HG03460 (cell line): ENCODE measurements at regions not wholly inside any gene's neighbourhood (a gene's known extent, or its start where the extent isn't known, plus 50 kb on each side); places are given as distances from the start of the nearest gene placed in this dataset.

Experiments used
- ATAC-seq: cut with Tn5 transposase; IDR thresholded peaks from one replicate; pipeline ENCODE4 v1.9.1; 2021; ENCODE audit not compliant: unreplicated experiment

DNA sequence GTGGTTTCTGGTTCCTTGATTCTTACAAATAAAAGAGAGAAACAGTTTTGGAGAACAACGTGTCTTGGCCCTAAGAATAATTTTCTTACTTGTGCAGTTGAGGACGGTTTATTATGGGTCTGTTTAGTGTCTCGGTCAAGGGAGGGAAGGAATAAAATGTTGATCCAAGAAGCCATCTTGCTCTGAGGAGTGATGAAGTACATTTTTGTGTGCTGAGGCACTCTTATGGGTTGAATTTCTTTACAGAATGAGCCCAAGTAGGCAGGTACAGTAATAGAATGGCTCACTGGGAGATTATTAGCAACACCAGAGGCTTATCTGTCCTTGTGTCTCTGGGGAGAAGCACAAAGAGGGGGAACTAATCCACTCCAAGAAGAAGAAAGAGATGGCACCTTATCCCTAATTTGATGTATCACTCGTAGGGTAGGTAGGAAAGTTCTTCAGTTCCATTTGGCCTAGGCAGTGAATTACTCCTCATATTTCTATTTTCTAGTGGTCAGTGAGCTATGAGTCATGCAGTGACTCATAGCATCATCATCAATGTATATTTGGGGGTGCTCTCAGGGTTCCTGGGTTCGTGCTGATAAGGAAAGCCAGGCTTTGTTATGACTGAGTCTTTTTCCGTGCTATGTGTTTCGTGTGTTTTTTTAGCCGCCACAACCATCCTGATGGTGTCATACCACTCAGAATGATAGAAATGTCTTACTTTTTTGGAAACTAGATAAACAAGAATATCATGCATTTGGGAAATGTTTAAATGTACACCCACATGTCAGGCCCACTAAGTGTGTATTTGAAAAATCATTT lies 250.1 kb upstream of the CTAGE1 start:
- no peak for ATAC-seq

GRCh38 chr18:22668496-22668895 lies 250.8 kb upstream of the CTAGE1 start:
- no peak for ATAC-seq

GRCh38 chr18:22670914-22671313 lies 253.2 kb upstream of the CTAGE1 start:
- ATAC-seq, result no peak

DNA sequence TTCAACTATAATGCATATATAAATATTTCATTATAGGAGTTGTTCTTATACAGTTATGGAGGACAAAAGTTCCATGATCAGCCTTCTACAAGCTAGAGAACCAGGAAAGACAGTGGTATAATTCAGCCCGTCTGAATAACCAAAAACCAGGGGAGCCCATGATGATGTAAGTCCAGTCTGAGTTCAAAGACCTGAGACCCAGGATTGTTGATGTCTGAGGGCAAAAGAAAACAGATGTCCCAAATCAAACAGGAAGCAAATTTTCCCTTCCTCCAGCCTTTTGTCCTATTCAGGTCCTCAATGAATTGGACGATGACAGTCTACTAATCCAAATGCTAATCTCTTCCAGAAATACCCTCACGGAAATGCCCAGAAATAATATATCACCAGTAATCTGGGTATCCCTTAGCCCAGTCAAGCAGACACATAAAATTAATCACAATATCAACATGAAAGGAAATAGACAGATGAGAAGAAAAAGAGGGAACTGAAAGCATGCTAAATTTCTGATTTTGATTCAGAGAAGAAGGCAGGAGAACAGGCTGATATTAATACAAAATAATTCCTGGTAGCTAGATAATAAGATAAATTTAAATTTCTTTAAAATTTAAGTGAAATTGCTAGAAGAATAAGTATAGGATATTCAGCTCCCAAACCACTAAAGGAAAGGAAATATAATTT lies 255.6 kb upstream of the CTAGE1 start:
- ATAC-seq, result no peak

DNA sequence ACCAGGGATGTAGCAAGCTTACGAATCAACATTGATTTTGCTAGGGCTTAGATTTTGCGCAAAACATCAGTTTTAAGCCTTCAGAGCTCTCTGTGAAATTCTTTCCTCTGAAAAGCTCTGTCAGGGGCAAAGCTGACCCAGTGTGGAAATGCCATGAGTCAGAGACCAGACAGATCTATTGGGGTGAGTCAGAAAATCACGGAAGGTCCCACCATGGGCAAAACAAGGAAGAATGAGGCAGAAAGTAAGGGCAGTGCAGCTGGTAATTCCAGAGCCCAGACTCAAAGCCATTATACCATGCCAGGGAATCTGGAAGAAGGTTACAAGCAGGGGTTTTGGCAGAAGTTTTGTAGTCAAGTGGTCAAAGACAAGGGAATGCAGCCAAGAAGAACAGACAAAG lies 256.6 kb upstream of the CTAGE1 start:
- ATAC-seq, result no peak

DNA sequence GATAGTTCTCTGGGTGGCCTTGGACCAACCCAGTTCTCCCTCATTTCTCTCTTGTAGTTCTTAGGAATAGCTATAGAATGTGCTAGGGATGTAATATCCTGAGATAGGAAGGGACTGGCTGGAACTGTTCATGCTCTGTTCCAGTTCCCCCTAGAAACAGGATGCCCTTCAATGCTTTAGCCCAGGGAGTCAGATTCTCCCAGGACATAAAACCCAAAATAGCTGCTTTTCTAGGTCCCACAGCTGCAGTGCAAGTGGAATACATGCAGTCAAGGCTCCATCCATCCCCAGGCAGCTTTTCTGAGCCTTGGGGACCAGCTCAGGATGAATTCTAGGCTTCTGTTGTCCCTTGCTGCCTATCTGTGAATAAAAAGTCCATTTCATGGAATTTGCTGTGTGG lies 257.3 kb upstream of the CTAGE1 start:
- no peak for ATAC-seq

DNA sequence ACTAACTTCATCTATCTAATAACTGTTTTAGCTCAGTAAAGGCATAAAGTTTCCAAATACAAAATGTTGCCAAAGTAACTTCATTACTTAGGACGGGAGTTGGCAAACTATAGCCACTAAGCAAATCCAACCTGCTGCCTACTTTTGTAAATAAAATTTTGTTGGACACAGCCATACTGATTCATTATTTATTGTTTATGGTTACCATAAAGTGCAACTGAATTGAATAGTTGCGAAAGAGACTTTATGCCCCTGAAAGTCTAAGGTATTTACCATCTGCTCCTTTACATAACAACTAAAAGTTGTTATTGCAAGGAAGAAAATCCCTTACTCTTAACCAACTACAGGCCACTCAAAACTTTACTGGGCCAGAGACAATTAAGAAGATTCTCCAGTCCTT lies 256.7 kb upstream of the RBBP8 start:
- ATAC-seq, result no peak

DNA sequence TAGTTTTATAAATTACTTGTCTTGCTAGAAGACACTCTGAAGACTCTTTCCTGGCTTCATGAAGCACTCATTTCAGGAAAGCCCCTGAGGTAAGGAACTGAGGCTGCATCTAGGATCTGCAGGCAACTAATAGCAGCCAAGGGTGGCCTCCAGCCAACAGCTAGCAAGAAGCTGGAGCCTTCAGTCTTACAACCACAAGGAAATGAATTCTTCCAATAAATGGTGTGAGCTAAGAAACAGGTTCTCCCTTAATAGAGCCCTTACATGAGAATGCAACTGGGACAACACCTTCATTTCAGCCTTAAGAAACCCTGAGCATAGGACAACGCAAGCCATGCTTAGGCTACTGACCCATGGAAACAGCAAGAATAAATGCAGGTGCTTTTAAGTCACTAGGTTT lies 254.6 kb upstream of the RBBP8 start:
- ATAC-seq, result no peak

- ATAC-seq, result no peak
Measured at GRCh38 chr18:22680944-22681343, 252.2 kb upstream of the RBBP8 start.

GRCh38 chr18:22681908-22682307 lies 251.2 kb upstream of the RBBP8 start:
- ATAC-seq, result no peak

DNA sequence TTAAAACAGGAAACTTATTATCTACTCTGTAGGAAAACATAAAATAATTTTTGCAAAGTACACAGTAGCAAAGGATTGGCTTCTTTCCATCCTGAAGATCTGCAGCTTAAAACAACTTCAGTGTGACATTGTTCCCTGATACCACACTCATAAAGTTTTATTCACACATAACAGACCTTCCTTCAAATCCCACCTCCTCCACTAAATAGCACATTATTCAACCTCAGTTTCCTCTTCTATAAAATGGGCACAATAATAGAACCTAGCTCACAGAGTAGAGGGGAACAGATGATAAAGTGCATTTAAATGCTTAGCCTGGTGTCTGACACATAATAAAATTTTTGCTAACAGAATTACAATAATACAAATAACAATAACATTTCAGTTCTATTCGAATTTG lies 250.4 kb upstream of the RBBP8 start:
- no peak for ATAC-seq

GRCh38 chr18:22683196-22683676 lies 249.9 kb upstream of the RBBP8 start:
- no peak for ATAC-seq

GRCh38 chr18:22683786-22684185 lies 249.3 kb upstream of the RBBP8 start:
- no peak for ATAC-seq

- ATAC-seq, result no peak
Measured at GRCh38 chr18:22684268-22684667, 248.9 kb upstream of the RBBP8 start.

GRCh38 chr18:22685788-22686187 lies 247.3 kb upstream of the RBBP8 start:
- ATAC-seq, result no peak

GRCh38 chr18:22687892-22688680 lies 245.0 kb upstream of the RBBP8 start:
- no peak for ATAC-seq

DNA sequence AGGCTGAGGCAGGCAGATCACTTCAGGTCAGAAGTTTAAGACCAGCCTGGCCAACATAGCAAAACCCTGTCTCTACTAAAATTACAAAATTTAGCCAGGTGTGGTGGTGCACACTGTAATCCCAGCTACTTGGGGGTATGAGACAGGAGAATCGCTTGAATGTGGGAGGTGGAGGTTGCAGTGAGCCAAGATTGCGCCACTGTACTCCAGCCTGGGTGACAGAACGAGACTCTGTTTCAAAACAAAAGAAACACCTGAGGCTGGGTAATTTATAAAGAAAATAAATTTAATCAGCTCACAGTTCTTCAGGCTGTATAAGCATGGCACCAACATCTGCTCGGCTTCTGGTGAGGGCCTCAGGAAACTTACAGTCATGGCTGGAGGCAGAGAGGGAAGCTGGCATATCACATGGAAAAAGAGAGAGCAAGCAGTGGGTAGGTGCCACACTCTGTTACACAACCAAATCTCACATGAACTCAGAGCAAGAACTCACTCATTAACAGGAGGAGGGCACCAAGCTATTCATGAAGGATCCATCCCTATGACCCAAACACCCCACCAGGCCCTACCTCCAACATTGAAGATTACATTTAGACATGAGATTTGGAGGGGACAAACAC lies 244.1 kb upstream of the RBBP8 start:
- no peak for ATAC-seq

- no peak for ATAC-seq
Measured at GRCh38 chr18:22689712-22690111, 243.4 kb upstream of the RBBP8 start.

- ATAC-seq, result no peak
Measured at GRCh38 chr18:22690556-22690955, 242.6 kb upstream of the RBBP8 start.

- ATAC-seq, result no peak
Measured at GRCh38 chr18:22691946-22692710, 241.0 kb upstream of the RBBP8 start.
